OCI-LY7 (cell line): ENCODE measurements at regions not wholly inside any gene's neighbourhood (a gene's known extent, or its start where the extent isn't known, plus 50 kb on each side); places are given as distances from the start of the nearest gene placed in this dataset.

Source experiments
- BruUV-seq: library from RNA; stranded (reverse); fragments of 400-500 nt; replicated peaks from 2 replicates; lab custom pipeline; 2021; lab: Mats Ljungman, UMichigan
- CTCF ChIA-PET: fragments of 300-600 bp; sonication (Branson Sonifier 250); formaldehyde crosslinking; loops from one replicate; lab custom pipeline; 2022; ENCODE audit warnings: antibody characterized with exemption; ENCODE audit not compliant: unreplicated experiment; lab: Charles Lee
- POLR2A ChIA-PET: fragments of 300-600 bp; sonication (Branson Sonifier 250); formaldehyde crosslinking; loops from one replicate; lab custom pipeline; 2022; ENCODE audit warnings: antibody characterized with exemption; lab: Charles Lee
- DNase-seq: peaks from one replicate; pipeline ENCODE4 v3.0.0-alpha.2; 2015; ENCODE audit warnings: low spot score
- H2AFZ ChIP-seq: fragments of 200-600 bp; sonication (generic), shearing (Covaris generic); 2 replicates; pipeline ENCODE4 v1.6.1; 2014; ENCODE audit warnings: mild to moderate bottlenecking, antibody characterized with exemption, low read length, moderate library complexity
- H3K27ac ChIP-seq: fragments of 200-600 bp; sonication (generic); 2 replicates; pipeline ENCODE4 v1.5.1; 2014; ENCODE audit warnings: mixed run types, low read depth, mild to moderate bottlenecking, moderate library complexity, low read length, inconsistent platforms; ENCODE audit not compliant: poor library complexity, severe bottlenecking
- H3K36me3 ChIP-seq: fragments of 200-600 bp; sonication (generic); 2 replicates; pipeline ENCODE4 v1.6.1; 2014; ENCODE audit warnings: mild to moderate bottlenecking, antibody characterized with exemption, low read length, moderate library complexity, mixed read lengths; ENCODE audit not compliant: insufficient read depth
- H3K4me1 ChIP-seq: fragments of 200-600 bp; sonication (generic); 2 replicates; pipeline ENCODE4 v1.5.1; 2014; ENCODE audit warnings: mild to moderate bottlenecking, low read length; ENCODE audit not compliant: insufficient read depth, poor library complexity, severe bottlenecking
- H3K4me2 ChIP-seq: fragments of 200-600 bp; sonication (generic); 2 replicates; pipeline ENCODE4 v1.6.1; 2014; ENCODE audit warnings: mild to moderate bottlenecking, low read length
- H3K4me3 ChIP-seq: fragments of 200-600 bp; sonication (generic); 2 replicates; pipeline ENCODE4 v1.5.1; 2014; ENCODE audit warnings: mild to moderate bottlenecking, low read depth, low read length; ENCODE audit not compliant: poor library complexity, severe bottlenecking
- H3K79me2 ChIP-seq: fragments of 200-600 bp; sonication (generic); 2 replicates; pipeline ENCODE4 v1.6.1; 2016; ENCODE audit warnings: low read depth, mild to moderate bottlenecking, low read length, moderate library complexity, mixed read lengths; ENCODE audit not compliant: insufficient read depth
- H3K9me2 ChIP-seq: fragments of 200-600 bp; sonication (generic); 2 replicates; pipeline ENCODE4 v1.6.1; 2016; ENCODE audit warnings: mild to moderate bottlenecking, low read length, mixed read lengths; ENCODE audit not compliant: insufficient read depth
- H3K9me3 ChIP-seq: fragments of 200-600 bp; sonication (generic); 2 replicates; pipeline ENCODE4 v1.6.1; 2014; ENCODE audit warnings: mild to moderate bottlenecking, mixed run types, low read length, mixed read lengths
- H4K20me1 ChIP-seq: fragments of 200-600 bp; sonication (generic); 2 replicates; pipeline ENCODE4 v1.6.1; 2014; ENCODE audit warnings: mild to moderate bottlenecking, antibody characterized with exemption, low read length, moderate library complexity, mixed read lengths; ENCODE audit not compliant: insufficient read depth
- EZH2phosphoT487 ChIP-seq: fragments of 200-600 bp; sonication (generic); IDR thresholded peaks from 2 replicates; pipeline ENCODE4 v1.6.1; 2018; ENCODE audit warnings: low read depth, borderline replicate concordance, mild to moderate bottlenecking, mixed run types, antibody characterized with exemption, low read length, moderate library complexity, mixed read lengths
- intact Hi-C: fragments of 100-400 bp; cut with micrococcal nuclease; formaldehyde crosslinking; loops from one replicate; pipeline ENCODE4 v1.10.0; 2022; ENCODE audit not compliant: unreplicated experiment
- TF ChIP-seq, protein P1 (sequence below): fragments of 200-600 bp; sonication (generic); conservative IDR thresholded peaks from 2 replicates; pipeline ENCODE4 v1.5.1; 2014; ENCODE audit warnings: mild to moderate bottlenecking, antibody characterized with exemption, low read length, moderate library complexity, mixed read lengths

DNA sequence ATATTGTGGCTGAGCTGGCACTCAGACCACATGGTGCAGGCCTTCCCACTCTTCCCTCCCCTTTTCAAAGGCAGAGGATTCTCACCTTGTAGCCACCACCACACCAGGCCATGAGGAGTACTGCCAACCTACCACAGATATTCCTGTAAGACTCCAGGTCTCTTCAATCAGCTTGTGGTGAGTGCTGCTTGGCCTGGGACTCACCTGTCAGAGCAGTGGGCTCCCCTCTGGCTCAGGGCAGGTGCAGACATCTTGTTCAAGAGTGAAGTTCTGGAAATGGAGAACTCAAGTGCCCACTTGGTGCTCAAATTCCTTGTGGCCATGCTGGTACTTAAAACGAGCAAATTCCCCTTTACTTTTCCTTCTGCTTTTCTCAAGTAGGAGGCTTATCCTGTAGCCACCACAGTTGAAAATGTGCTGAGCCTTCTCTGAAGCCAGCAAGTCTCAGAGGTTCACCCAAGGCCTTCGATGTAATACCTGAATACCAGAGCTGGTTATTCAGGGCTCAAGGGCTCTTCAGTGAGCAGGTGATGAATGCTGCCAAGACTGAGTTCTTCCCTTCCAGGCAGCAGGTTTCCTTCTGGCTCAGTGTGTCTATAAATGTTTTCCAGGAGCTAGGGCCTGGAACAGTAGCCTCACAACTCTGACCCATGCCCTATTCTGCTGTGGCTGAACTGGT, 212.9 kb downstream of the TEX13C start:
- H3K4me2 ChIP-seq: no peak overlapping the region
- no peaks in the 10 kb centered on the region for H3K9me3 ChIP-seq
- H3K4me1 ChIP-seq: no peaks in the 10 kb centered on the region
- TF ChIP-seq EZH2phosphoT487: no peak
- TF ChIP-seq, protein P1, sequence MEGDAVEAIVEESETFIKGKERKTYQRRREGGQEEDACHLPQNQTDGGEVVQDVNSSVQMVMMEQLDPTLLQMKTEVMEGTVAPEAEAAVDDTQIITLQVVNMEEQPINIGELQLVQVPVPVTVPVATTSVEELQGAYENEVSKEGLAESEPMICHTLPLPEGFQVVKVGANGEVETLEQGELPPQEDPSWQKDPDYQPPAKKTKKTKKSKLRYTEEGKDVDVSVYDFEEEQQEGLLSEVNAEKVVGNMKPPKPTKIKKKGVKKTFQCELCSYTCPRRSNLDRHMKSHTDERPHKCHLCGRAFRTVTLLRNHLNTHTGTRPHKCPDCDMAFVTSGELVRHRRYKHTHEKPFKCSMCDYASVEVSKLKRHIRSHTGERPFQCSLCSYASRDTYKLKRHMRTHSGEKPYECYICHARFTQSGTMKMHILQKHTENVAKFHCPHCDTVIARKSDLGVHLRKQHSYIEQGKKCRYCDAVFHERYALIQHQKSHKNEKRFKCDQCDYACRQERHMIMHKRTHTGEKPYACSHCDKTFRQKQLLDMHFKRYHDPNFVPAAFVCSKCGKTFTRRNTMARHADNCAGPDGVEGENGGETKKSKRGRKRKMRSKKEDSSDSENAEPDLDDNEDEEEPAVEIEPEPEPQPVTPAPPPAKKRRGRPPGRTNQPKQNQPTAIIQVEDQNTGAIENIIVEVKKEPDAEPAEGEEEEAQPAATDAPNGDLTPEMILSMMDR: no peak
- no peak for DNase-seq
- H3K4me3 ChIP-seq: no peak overlapping the region
- BruUV-seq: no TSS peak
- H2AFZ ChIP-seq: no peak overlapping the region
- H3K36me3 ChIP-seq: no peaks in the 10 kb centered on the region
- no peak overlapping the region for H3K27ac ChIP-seq
- no peaks in the 10 kb centered on the region for H3K79me2 ChIP-seq
- POLR2A ChIA-PET: no interaction called here
- H4K20me1 ChIP-seq: no peaks in the 10 kb centered on the region
- CTCF ChIA-PET: no interaction called here
- no peaks in the 10 kb centered on the region for H3K9me2 ChIP-seq
- intact Hi-C loops: no loop called here

DNA sequence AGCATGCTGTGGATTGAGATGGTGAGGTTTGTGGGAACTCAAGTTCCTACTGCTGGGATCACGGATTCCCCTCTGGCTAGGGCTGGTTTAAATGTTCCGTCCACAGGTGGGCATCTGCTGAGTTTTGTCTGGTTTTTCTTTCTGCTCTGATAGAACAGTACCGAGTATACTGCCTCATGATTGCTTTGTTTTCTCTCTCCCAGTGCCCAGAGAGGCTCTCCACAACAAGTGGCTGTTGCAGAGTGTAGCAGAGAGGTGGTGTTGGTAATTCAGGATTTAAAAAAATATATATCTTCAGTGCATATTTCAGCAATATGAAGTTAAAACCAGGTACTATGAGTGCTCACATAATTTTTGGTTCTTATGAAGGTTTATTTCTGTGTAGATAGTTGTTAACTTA, 213.7 kb downstream of the TEX13C start:
- Histone ChIP-seq H4K20me1 (no peaks in the 10 kb centered on the region), H3K4me3 (no peak overlapping the region), H3K36me3 (no peaks in the 10 kb centered on the region), H3K9me2 (no peaks in the 10 kb centered on the region), H3K79me2 (no peaks in the 10 kb centered on the region), H2AFZ (no peak overlapping the region), H3K27ac (no peak overlapping the region), H3K9me3 (no peaks in the 10 kb centered on the region), H3K4me1 (no peaks in the 10 kb centered on the region), H3K4me2 (no peak overlapping the region)
- intact Hi-C loops: no loop called here
- POLR2A ChIA-PET: no interaction called here
- TF ChIP-seq EZH2phosphoT487: no peak
- BruUV-seq: no TSS peak
- DNase-seq: no peak
- CTCF ChIA-PET: no interaction called here

DNA sequence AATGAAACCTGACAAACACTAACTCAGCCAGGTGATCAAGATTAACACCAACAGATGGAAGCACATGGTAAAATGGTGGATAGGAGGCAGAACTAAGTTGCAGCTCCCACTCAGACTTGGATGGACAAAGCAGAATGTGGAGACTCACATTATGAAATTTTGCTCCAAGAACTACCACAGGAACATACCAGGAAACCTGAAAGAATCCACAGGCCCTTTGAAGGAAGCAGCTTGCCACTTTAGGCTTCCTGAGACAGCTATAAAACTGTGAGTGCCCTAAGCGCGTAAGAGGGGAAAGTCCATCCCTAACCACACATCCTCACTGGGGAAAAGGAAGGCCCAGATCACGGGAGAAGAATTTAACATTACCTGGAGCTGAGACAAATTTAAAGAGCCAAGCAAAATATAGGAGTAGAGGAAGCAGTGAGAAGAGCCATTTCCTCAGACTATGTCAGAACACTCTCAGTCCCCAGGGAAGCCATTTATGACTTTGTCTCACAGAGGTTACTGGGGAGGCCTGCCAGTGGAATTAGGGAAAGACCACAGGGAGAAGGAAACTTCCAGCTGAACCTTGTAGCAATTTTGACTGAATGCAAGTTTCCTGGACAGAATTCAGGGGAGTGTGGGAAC, 224.5 kb downstream of the TEX13C start:
- Histone ChIP-seq H4K20me1 (no peaks in the 10 kb centered on the region), H2AFZ (no peak overlapping the region), H3K36me3 (no peaks in the 10 kb centered on the region), H3K4me1 (no peaks in the 10 kb centered on the region), H3K4me2 (no peak overlapping the region), H3K4me3 (no peak overlapping the region), H3K79me2 (no peaks in the 10 kb centered on the region), H3K27ac (no peak overlapping the region), H3K9me2 (no peaks in the 10 kb centered on the region), H3K9me3 (no peaks in the 10 kb centered on the region)
- no peak for DNase-seq
- POLR2A ChIA-PET: no interaction called here
- TF ChIP-seq, protein P1: no peak
- TF ChIP-seq EZH2phosphoT487: no peak
- CTCF ChIA-PET: no interaction called here
- BruUV-seq: no TSS peak
- intact Hi-C loops: no loop called here
